SK-N-SH treated with all-trans-retinoic acid at 6 μM for 48 hours (cell line): ENCODE measurements at regions not wholly inside any gene's neighbourhood (a gene's known extent, or its start where the extent isn't known, plus 50 kb on each side); places are given as distances from the start of the nearest gene placed in this dataset.

Experiments
- ATAC-seq: fragments of 200-7000 bp; cut with Tn5 transposase; 3 replicates; pipeline ENCODE4 v1.9.1; 2020; ENCODE audit warnings: mild to moderate bottlenecking, moderate library complexity
- ARNTL ChIP-seq: fragments of 450-650 bp; formaldehyde crosslinking; IDR thresholded peaks from 2 replicates; pipeline ENCODE4 v1.5.0; 2020; ENCODE audit warnings: low read depth, mild to moderate bottlenecking, moderate library complexity, borderline replicate concordance
- ESRRG ChIP-seq: fragments of 250-450 bp; sonication (Bioruptor Pico); IDR thresholded peaks from 2 replicates; pipeline ENCODE4 v1.6.1; 2021; ENCODE audit warnings: mild to moderate bottlenecking
- GLIS3 ChIP-seq: fragments of 250-450 bp; sonication (Bioruptor Pico); IDR thresholded peaks from 2 replicates; pipeline ENCODE4 v1.5.0; 2020; ENCODE audit warnings: mild to moderate bottlenecking, moderate library complexity
- ISL1 ChIP-seq: fragments of 250-450 bp; sonication (Bioruptor Pico); IDR thresholded peaks from 2 replicates; pipeline ENCODE4 v2.1.2; 2022; ENCODE audit warnings: mild to moderate bottlenecking, moderate library complexity
- OSR1 ChIP-seq: fragments of 250-450 bp; sonication (Bioruptor Pico); IDR thresholded peaks from 2 replicates; pipeline ENCODE4 v1.8.0; 2022; ENCODE audit warnings: moderate library complexity, mild to moderate bottlenecking, inconsistent platforms
- POU6F1 ChIP-seq: fragments of 250-450 bp; sonication (Bioruptor Pico); IDR thresholded peaks from 2 replicates; pipeline ENCODE4 v1.8.0; 2021; ENCODE audit warnings: low read depth, mild to moderate bottlenecking, moderate library complexity, borderline replicate concordance
- PPARA ChIP-seq: fragments of 250-450 bp; sonication (Bioruptor Pico); IDR thresholded peaks from 2 replicates; pipeline ENCODE4 v1.5.0; 2020; ENCODE audit warnings: mild to moderate bottlenecking, borderline replicate concordance
- RARB ChIP-seq: fragments of 250-450 bp; sonication (Bioruptor Pico); IDR thresholded peaks from 2 replicates; pipeline ENCODE4 v1.8.0; 2021; ENCODE audit warnings: mild to moderate bottlenecking, moderate library complexity
- SNAI2 ChIP-seq: fragments of 250-450 bp; sonication (Bioruptor Pico); IDR thresholded peaks from 2 replicates; pipeline ENCODE4 v1.5.0; 2020; ENCODE audit warnings: mild to moderate bottlenecking, moderate library complexity
- TCF4 ChIP-seq: fragments of 250-450 bp; sonication (Bioruptor Pico); IDR thresholded peaks from 2 replicates; pipeline ENCODE4 v1.8.0; 2021; ENCODE audit warnings: mild to moderate bottlenecking, moderate library complexity, borderline replicate concordance
- TSHZ2 ChIP-seq: fragments of 250-450 bp; sonication (Bioruptor Pico); IDR thresholded peaks from 2 replicates; pipeline ENCODE4 v1.5.0; 2020; ENCODE audit warnings: mild to moderate bottlenecking, moderate library complexity
- ZC3H10 ChIP-seq: fragments of 250-450 bp; sonication (Bioruptor Pico); IDR thresholded peaks from 2 replicates; pipeline ENCODE4 v1.5.1; 2021; ENCODE audit warnings: mild to moderate bottlenecking, moderate library complexity
- ZFP3 ChIP-seq: fragments of 250-450 bp; sonication (Bioruptor Pico); IDR thresholded peaks from 2 replicates; pipeline ENCODE4 v1.5.0; 2020; ENCODE audit warnings: mild to moderate bottlenecking, moderate library complexity
- ZFP30 ChIP-seq: fragments of 450-650 bp; formaldehyde crosslinking; IDR thresholded peaks from 2 replicates; pipeline ENCODE4 v1.5.0; 2022; ENCODE audit warnings: mild to moderate bottlenecking, moderate library complexity
- ZNF565 ChIP-seq: fragments of 450-650 bp; formaldehyde crosslinking; conservative IDR thresholded peaks from 2 replicates; pipeline ENCODE4 v1.5.0; 2020; ENCODE audit warnings: low read depth, mild to moderate bottlenecking, moderate library complexity
- ZNF70 ChIP-seq: fragments of 450-650 bp; formaldehyde crosslinking; IDR thresholded peaks from 2 replicates; pipeline ENCODE4 v1.5.0; 2020; ENCODE audit warnings: mild to moderate bottlenecking, moderate library complexity
- ZNF8 ChIP-seq: fragments of 450-650 bp; formaldehyde crosslinking; IDR thresholded peaks from 2 replicates; pipeline ENCODE4 v1.5.0; 2020; ENCODE audit warnings: mild to moderate bottlenecking, moderate library complexity
- TF ChIP-seq, protein P1 (sequence below): fragments of 250-450 bp; sonication (Bioruptor Pico); IDR thresholded peaks from 2 replicates; pipeline ENCODE4 v1.5.1; 2020; ENCODE audit warnings: low read depth, mild to moderate bottlenecking, moderate library complexity
- TF ChIP-seq, protein P2 (sequence below): fragments of 250-450 bp; sonication (Bioruptor Pico); IDR thresholded peaks from 2 replicates; pipeline ENCODE4 v1.8.0; 2020; ENCODE audit warnings: mild to moderate bottlenecking, moderate library complexity, borderline replicate concordance
- TF ChIP-seq, protein P3 (sequence below): fragments of 250-450 bp; sonication (Bioruptor Pico); IDR thresholded peaks from 2 replicates; pipeline ENCODE4 v1.5.1; 2021; ENCODE audit warnings: mild to moderate bottlenecking, moderate library complexity

GRCh38 chr12:127811988-127812387, 455.0 kb upstream of the TMEM132C start (continued):
- no peak for TF ChIP-seq TCF4
- TF ChIP-seq ESRRG (CRISPR knock-in tag) = no peak
- no peak for TF ChIP-seq PPARA
- TF ChIP-seq ZFP3 = no peak
- TF ChIP-seq POU6F1 (CRISPR knock-in tag) = no peak
- no peak for TF ChIP-seq GLIS3 (CRISPR knock-in tag)

- no peak for ATAC-seq
- no peak for TF ChIP-seq ZNF565 (CRISPR knock-in tag)
- TF ChIP-seq TCF4 = no peak
- TF ChIP-seq ARNTL (CRISPR knock-in tag) = no peak
- TF ChIP-seq ZFP3 = no peak
- no peak for TF ChIP-seq ISL1 (CRISPR knock-in tag)
- no peak for TF ChIP-seq GLIS3 (CRISPR knock-in tag)
These were observed 453.8 kb upstream of the TMEM132C start for GRCh38 chr12:127813147-127813546.

DNA sequence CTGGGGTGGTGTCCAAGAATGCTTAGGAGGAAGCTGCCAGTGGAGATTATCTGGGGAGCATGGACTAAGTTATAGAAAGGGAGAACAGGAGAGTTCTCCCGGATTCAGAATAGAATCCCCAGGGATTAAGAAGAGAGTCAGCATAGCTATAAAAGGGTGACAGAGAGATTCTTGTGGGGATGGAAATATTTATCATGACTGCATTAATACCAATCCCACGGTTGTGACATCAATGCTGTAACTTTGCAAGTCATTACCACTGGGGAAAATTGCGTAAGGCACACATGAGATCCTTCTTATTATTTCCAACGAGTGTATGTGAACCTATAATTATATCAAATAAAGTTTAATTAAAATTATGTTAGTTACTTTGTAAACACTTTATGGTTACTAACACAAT, 447.9 kb upstream of the TMEM132C start:
- TF ChIP-seq ARNTL (CRISPR knock-in tag) = no peak
- TF ChIP-seq TSHZ2 = no peak
- no peak for TF ChIP-seq ZNF565 (CRISPR knock-in tag)
- TF ChIP-seq ZNF70 (CRISPR knock-in tag) = no peak
- TF ChIP-seq SNAI2 (CRISPR knock-in tag) = no peak
- TF ChIP-seq ESRRG (CRISPR knock-in tag) = no peak
- no peak for TF ChIP-seq TCF4
- no peak for TF ChIP-seq ZNF8 (CRISPR knock-in tag)
- no peak for TF ChIP-seq ZFP30
- no peak for TF ChIP-seq GLIS3 (CRISPR knock-in tag)
- TF ChIP-seq POU6F1 (CRISPR knock-in tag) = no peak
- TF ChIP-seq, protein P1, sequence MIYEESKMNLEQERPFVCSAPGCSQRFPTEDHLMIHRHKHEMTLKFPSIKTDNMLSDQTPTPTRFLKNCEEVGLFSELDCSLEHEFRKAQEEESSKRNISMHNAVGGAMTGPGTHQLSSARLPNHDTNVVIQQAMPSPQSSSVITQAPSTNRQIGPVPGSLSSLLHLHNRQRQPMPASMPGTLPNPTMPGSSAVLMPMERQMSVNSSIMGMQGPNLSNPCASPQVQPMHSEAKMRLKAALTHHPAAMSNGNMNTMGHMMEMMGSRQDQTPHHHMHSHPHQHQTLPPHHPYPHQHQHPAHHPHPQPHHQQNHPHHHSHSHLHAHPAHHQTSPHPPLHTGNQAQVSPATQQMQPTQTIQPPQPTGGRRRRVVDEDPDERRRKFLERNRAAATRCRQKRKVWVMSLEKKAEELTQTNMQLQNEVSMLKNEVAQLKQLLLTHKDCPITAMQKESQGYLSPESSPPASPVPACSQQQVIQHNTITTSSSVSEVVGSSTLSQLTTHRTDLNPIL (CRISPR knock-in tag) = no peak
- TF ChIP-seq, protein P2, sequence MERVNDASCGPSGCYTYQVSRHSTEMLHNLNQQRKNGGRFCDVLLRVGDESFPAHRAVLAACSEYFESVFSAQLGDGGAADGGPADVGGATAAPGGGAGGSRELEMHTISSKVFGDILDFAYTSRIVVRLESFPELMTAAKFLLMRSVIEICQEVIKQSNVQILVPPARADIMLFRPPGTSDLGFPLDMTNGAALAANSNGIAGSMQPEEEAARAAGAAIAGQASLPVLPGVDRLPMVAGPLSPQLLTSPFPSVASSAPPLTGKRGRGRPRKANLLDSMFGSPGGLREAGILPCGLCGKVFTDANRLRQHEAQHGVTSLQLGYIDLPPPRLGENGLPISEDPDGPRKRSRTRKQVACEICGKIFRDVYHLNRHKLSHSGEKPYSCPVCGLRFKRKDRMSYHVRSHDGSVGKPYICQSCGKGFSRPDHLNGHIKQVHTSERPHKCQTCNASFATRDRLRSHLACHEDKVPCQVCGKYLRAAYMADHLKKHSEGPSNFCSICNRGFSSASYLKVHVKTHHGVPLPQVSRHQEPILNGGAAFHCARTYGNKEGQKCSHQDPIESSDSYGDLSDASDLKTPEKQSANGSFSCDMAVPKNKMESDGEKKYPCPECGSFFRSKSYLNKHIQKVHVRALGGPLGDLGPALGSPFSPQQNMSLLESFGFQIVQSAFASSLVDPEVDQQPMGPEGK (CRISPR knock-in tag) = no peak
- TF ChIP-seq OSR1 = no peak
- TF ChIP-seq, protein P3, sequence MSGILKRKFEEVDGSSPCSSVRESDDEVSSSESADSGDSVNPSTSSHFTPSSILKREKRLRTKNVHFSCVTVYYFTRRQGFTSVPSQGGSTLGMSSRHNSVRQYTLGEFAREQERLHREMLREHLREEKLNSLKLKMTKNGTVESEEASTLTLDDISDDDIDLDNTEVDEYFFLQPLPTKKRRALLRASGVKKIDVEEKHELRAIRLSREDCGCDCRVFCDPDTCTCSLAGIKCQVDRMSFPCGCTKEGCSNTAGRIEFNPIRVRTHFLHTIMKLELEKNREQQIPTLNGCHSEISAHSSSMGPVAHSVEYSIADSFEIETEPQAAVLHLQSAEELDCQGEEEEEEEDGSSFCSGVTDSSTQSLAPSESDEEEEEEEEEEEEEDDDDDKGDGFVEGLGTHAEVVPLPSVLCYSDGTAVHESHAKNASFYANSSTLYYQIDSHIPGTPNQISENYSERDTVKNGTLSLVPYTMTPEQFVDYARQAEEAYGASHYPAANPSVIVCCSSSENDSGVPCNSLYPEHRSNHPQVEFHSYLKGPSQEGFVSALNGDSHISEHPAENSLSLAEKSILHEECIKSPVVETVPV = no peak
- no peak for TF ChIP-seq RARB (CRISPR knock-in tag)
- TF ChIP-seq ZC3H10 (CRISPR knock-in tag) = no peak
- ATAC-seq = no peak
